IPS-NIHi11 (cell line): ENCODE measurements at regions not wholly inside any gene's neighbourhood (a gene's known extent, or its start where the extent isn't known, plus 50 kb on each side); places are given as distances from the start of the nearest gene placed in this dataset.

Experiments
- DNase-seq: peaks from one replicate; pipeline ENCODE4 v3.0.0; 2012; ENCODE audit warnings: mixed read lengths, low spot score

- no peak for DNase-seq
These were observed 696.2 kb upstream of the WWC1 start for GRCh38 chr5:167595196-167595595.

- no peak for DNase-seq
These were observed 693.3 kb upstream of the WWC1 start for GRCh38 chr5:167598166-167598565.

- DNase-seq, result no peak
These were observed 689.4 kb upstream of the WWC1 start for GRCh38 chr5:167602067-167602466.

GRCh38 chr5:167603135-167603534, 688.3 kb upstream of the WWC1 start:
- DNase-seq, result no peak

- no peak for DNase-seq
These were observed 682.8 kb upstream of the WWC1 start for GRCh38 chr5:167608390-167609272.

- DNase-seq, result no peak
These were observed 677.0 kb upstream of the WWC1 start for GRCh38 chr5:167614294-167615021.

GRCh38 chr5:167616043-167616890, 675.2 kb upstream of the WWC1 start:
- no peak for DNase-seq

GRCh38 chr5:167623354-167623753, 668.1 kb upstream of the WWC1 start:
- no peak for DNase-seq

- no peak for DNase-seq
These were observed 667.4 kb upstream of the WWC1 start for GRCh38 chr5:167624053-167624452.

GRCh38 chr5:167626341-167627123, 664.9 kb upstream of the WWC1 start:
- DNase-seq, result no peak

GRCh38 chr5:167629634-167630033, 661.8 kb upstream of the WWC1 start:
- DNase-seq, result no peak

GRCh38 chr5:167631191-167631590, 660.3 kb upstream of the WWC1 start:
- no peak for DNase-seq

GRCh38 chr5:167633114-167633513, 658.3 kb upstream of the WWC1 start:
- no peak for DNase-seq

- no peak for DNase-seq
These were observed 657.5 kb upstream of the WWC1 start for GRCh38 chr5:167633931-167634341.

- DNase-seq, result no peak
These were observed 657.0 kb upstream of the WWC1 start for GRCh38 chr5:167634432-167634831.

- no peak for DNase-seq
These were observed 652.6 kb upstream of the WWC1 start for GRCh38 chr5:167638816-167639215.

- no peak for DNase-seq
These were observed 652.2 kb upstream of the WWC1 start for GRCh38 chr5:167639273-167639672.

GRCh38 chr5:167639766-167640165, 651.7 kb upstream of the WWC1 start:
- DNase-seq, result no peak

- DNase-seq, result no peak
These were observed 649.3 kb upstream of the WWC1 start for GRCh38 chr5:167642181-167642580.

GRCh38 chr5:167642779-167643517, 648.5 kb upstream of the WWC1 start:
- no peak for DNase-seq
